Gastrocnemius medialis (tissue), 4 donors: ENCODE measurements at regions not wholly inside any gene's neighbourhood (a gene's known extent, or its start where the extent isn't known, plus 50 kb on each side); places are given as distances from the start of the nearest gene placed in this dataset.

Experiments
- CTCF ChIP-seq, 5 experiments: fragments of 450-650 bp in 3 of 5; fragments of 200-600 bp in 2 of 5; sonication (generic) in 2 of 5; IDR thresholded peaks in 4 of 5; conservative IDR thresholded peaks in 1 of 5; 1 replicate in 4 of 5; 2 replicates in 1 of 5; pipeline ENCODE4 v1.5.1; 2016 to 2019; ENCODE audit warnings: antibody characterized with exemption in 5 of 5, mild to moderate bottlenecking in 3 of 5, moderate library complexity in 3 of 5
- POLR2A ChIP-seq, 2 donors: fragments of 450-650 bp; IDR thresholded peaks; one replicate each; pipeline ENCODE4 v1.6.1; 2017; ENCODE audit warnings: antibody characterized with exemption in 2 of 2, mild to moderate bottlenecking in 2 of 2, moderate library complexity in 2 of 2

- TF ChIP-seq CTCF (IDR thresholded peaks at IDR 0.05 in 4 of 5, conservative IDR thresholded peaks at IDR 0.05 in 1 of 5) (no peak), POLR2A (IDR thresholded peaks at IDR 0.05) (no peak)
Measured at GRCh38 chr19:31961191-31961590, 384.2 kb upstream of the ZNF507 start.
